RWPE1 (cell line): ENCODE measurements at regions not wholly inside any gene's neighbourhood (a gene's known extent, or its start where the extent isn't known, plus 50 kb on each side); places are given as distances from the start of the nearest gene placed in this dataset.

Experiments
- CTCF ChIA-PET: fragments of 350-600 bp; sonication (Branson Sonifier 250); formaldehyde crosslinking; extraction: SDS; loops from one replicate; lab custom pipeline; 2021; lab: Yijun Ruan, JAX
- POLR2A ChIA-PET: fragments of 400-600 bp; formaldehyde crosslinking; extraction: SDS; loops from one replicate; lab custom pipeline; 2020; ENCODE audit warnings: antibody characterized with exemption; ENCODE audit not compliant: low non-redundant PET; lab: Yijun Ruan, JAX
- DNase-seq: peaks from one replicate; pipeline ENCODE4 v3.0.0; 2012; ENCODE audit warnings: low spot score
- H3K27ac ChIP-seq: fragments of 450-650 bp; 2 replicates; pipeline ENCODE4 v1.5.1; 2017
- TF ChIP-seq, protein P1 (sequence below): fragments of 450-650 bp; conservative IDR thresholded peaks from 2 replicates; pipeline ENCODE4 v1.5.1; 2017; ENCODE audit warnings: low read depth, mild to moderate bottlenecking

DNA sequence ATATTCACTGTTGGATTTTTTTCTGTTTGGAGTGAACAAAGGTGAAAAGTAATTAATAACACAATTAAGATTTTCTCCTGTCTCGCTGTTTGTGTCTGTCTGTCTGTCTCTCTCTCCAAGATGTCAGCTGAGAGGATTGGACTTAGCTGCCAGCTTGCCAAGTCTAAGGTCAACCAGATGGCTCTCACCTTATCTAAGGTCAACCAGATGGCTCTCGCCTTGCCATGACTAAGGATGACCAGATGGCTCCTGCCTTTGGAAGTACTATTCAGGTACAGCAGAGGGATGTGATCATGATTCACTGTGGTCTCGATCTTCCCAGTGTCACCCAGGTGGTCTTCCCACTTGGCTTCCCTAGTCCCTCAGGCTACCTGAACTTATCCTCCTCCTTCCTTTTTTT is 1436.4 kb downstream of the UQCRFS1 start:
- ChIA-PET POLR2A (no interaction called here), CTCF (interaction anchor here (0.7 kb wide), 1 partner anchor 617 kb away, joined by 3 read pairs; no protein-coding TSS in a partner anchor)
- no peak for DNase-seq
- TF ChIP-seq, protein P1, sequence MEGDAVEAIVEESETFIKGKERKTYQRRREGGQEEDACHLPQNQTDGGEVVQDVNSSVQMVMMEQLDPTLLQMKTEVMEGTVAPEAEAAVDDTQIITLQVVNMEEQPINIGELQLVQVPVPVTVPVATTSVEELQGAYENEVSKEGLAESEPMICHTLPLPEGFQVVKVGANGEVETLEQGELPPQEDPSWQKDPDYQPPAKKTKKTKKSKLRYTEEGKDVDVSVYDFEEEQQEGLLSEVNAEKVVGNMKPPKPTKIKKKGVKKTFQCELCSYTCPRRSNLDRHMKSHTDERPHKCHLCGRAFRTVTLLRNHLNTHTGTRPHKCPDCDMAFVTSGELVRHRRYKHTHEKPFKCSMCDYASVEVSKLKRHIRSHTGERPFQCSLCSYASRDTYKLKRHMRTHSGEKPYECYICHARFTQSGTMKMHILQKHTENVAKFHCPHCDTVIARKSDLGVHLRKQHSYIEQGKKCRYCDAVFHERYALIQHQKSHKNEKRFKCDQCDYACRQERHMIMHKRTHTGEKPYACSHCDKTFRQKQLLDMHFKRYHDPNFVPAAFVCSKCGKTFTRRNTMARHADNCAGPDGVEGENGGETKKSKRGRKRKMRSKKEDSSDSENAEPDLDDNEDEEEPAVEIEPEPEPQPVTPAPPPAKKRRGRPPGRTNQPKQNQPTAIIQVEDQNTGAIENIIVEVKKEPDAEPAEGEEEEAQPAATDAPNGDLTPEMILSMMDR: no peak
- no peak overlapping the region for H3K27ac ChIP-seq

DNA sequence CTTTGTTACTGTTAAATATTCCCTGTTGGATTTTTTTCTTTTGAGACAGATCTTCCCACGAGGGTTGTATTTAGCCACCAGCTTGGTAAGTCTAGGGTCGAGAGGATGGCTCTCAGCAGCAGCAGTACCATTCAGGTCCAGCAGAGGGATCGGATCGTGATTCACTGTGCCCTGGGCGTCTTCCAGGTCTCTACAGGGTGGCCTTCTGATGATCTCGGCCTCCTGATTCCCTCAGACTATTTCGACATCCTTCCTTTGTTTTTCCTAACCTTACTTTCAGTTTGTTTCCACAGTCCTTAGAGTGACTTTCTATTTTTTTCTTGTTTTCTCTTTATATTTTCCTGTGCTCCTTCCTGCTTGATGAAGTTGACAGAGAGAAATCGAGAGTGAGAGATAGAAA is 1436.9 kb downstream of the UQCRFS1 start:
- DNase-seq: no peak
- TF ChIP-seq, protein P1: no peak
- no peak overlapping the region for H3K27ac ChIP-seq
- ChIA-PET POLR2A (no interaction called here), CTCF (interaction anchor here (0.7 kb wide), 1 partner anchor 618 kb away, joined by 3 read pairs; no protein-coding TSS in a partner anchor)

DNA sequence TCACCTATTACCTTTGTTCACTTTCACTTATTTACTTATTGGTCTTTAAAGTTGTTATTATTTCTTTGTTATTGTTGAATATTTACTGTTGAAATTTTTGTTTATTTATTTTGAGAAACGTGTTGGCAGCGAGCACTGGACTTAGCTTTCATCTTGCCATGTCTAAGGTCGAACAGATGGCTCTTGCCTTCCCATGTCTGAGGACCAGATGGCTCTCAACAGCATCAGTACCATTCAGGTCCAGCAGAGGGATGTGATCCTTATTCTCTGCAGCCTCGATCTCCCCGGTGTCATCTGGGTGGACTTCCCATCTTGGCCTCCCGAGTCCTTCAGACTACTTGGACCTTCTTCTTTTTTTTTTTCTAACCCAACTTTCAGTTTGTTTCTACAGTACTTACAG is 1437.6 kb downstream of the UQCRFS1 start:
- CTCF ChIA-PET: no interaction called here

DNA sequence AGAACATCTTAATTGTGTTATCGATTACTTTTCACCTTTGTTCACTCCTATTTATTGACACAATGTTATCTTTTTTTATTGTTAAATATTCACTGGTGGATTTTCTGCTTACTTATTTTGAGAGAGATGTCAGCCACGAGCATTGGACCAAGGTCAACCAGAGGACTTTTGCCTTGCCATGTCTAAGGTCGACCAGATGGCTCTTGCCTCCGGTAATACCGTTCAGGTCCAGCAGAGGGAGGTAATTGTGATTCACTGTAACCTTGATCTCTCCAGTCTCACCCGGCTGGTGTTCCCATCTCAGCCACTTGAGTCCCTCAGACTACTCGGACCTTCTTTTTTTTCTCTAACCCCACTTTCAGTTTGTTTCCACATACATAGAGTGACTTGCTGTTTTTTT is 1438.1 kb downstream of the UQCRFS1 start:
- no peak overlapping the region for H3K27ac ChIP-seq
- no peak for DNase-seq
- CTCF ChIA-PET: no interaction called here
- TF ChIP-seq, protein P1: no peak
- POLR2A ChIA-PET: no interaction called here

More for the DNA sequence above, 1437.6 kb downstream of the UQCRFS1 start:
- DNase-seq: no peak
- POLR2A ChIA-PET: no interaction called here
- H3K27ac ChIP-seq: no peak overlapping the region
- TF ChIP-seq, protein P1: no peak

DNA sequence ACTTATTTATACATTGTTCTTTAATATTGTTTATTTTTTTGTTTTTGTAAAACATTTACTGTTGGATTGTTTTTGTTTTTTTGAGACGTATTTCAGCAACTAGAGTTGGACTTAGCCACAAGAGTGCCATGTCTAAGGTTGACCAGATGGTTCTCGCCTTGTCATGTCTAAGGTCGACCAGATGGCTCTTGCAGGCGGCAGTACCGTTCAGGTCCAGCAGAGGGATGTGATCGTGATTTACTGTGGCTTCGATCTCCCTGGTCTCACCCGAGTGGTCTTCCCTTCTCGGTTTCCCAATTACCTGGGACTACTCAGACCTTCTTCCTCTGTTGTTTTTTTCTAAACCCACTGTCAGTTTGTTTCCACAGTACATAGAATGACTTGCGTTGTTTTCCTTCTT is 1438.6 kb downstream of the UQCRFS1 start:
- ChIA-PET POLR2A (no interaction called here), CTCF (no interaction called here)
- H3K27ac ChIP-seq: no peak overlapping the region
- TF ChIP-seq, protein P1: no peak
- no peak for DNase-seq

DNA sequence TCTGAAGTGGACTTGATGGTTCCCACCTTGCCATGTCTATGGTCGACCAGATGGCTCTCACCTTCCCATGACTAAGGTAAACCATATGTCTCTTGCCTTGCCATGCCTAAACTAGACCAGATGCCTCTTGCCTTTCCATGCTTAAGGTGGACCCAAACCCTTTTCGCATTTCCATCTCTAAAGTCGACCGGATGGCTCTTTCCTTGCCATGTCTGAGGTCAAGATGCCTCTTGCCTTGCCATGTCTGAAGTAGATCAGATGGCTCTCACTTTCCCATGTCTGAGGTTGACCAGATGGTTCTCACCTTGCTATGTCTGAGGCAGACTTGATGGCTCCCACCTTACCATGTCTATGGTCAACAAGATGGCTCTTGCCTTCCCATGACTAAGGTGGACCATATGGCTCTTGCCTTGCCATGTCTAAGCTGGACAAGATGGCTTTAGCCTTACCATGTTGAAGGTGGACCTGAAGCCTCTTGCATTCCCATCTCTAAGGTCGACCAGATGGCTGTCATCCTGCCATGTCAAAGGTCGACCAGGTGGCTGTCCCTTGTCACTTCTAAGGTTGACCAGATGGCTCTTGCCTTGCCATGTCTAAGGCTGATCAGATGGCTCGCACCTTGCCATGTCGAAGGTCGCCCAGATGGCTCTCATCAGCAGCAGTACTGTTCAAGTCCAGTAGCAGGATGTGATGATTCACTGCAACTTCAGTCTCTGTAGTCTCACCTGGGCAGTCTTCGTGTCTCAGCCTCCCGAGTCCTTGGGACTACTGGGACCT is 1439.4 kb downstream of the UQCRFS1 start:
- ChIA-PET POLR2A (no interaction called here), CTCF (no interaction called here)
- DNase-seq: no peak
- H3K27ac ChIP-seq: no peak overlapping the region
- TF ChIP-seq, protein P1: no peak
